HCT116 (cell line): ENCODE measurements at regions not wholly inside any gene's neighbourhood (a gene's known extent, or its start where the extent isn't known, plus 50 kb on each side); places are given as distances from the start of the nearest gene placed in this dataset.

Experiments used
- ATAC-seq: fragments of 200-7000 bp; cut with Tn5 transposase; 2 replicates; pipeline ENCODE4 v1.9.1; 2020; ENCODE audit warnings: mild to moderate bottlenecking, moderate library complexity
- BruUV-seq: library from RNA; stranded (reverse); fragments of 400-500 nt; replicated peaks from 2 replicates; lab custom pipeline; 2021; lab: Mats Ljungman, UMichigan
- CTCF ChIA-PET: fragments of 300-600 bp; sonication (Branson Sonifier 250); formaldehyde crosslinking; loops from one replicate; lab custom pipeline; 2021; ENCODE audit warnings: antibody characterized with exemption; lab: Charles Lee
- POLR2A ChIA-PET: fragments of 300-600, 350-600 bp; sonication (Branson Sonifier 250); formaldehyde crosslinking; loops from one replicate; lab custom pipeline; 2021; ENCODE audit warnings: antibody characterized with exemption; lab: Charles Lee
- RAD21 ChIA-PET, 2 experiments: fragments of 300-600 bp; sonication (Branson Sonifier 250); formaldehyde crosslinking; loops; one replicate each; lab custom pipeline; 2023; ENCODE audit warnings: low total read pairs in 2 of 2; ENCODE audit not compliant: uncharacterized antibody in 2 of 2, unreplicated experiment in 2 of 2, low non-redundant PET in 1 of 2; lab: Charles Lee
- DNase-seq: peaks from one replicate; pipeline ENCODE4 v3.0.0-alpha.2; 2010; ENCODE audit warnings: low read depth, low spot score
- H2AFZ ChIP-seq: fragments of 200-600 bp; shearing (Covaris generic), sonication (generic); 2 replicates; pipeline ENCODE4 v1.6.1; 2017; ENCODE audit warnings: low read depth, mixed run types, mixed read lengths, antibody characterized with exemption, low read length; ENCODE audit not compliant: poor library complexity, severe bottlenecking
- H3K27ac ChIP-seq: 2 replicates; pipeline ENCODE4 v1.5.1; 2012; ENCODE audit warnings: low read depth, low read length
- H3K27me3 ChIP-seq: fragments of 200-600 bp; sonication (generic); 2 replicates; pipeline ENCODE4 v1.6.1; 2016; ENCODE audit warnings: mixed run types, low read length, mixed read lengths; ENCODE audit not compliant: insufficient read depth
- H3K36me3 ChIP-seq, 2 experiments: fragments of 200-500 bp in 1 of 2; fragments of 200-600 bp in 1 of 2; sonication (Bioruptor generic) in 1 of 2; sonication (generic) in 1 of 2; 2 replicates each; pipeline versions ENCODE4 v1.5.1 to v1.6.1; 2014 to 2016; ENCODE audit warnings: low read length in 2 of 2, inconsistent platforms in 1 of 2, mixed read lengths in 1 of 2, mixed run types in 1 of 2; ENCODE audit not compliant: insufficient read depth in 2 of 2, control insufficient read depth in 1 of 2
- H3K4me1 ChIP-seq, 2 experiments: fragments of 200-600 bp in 1 of 2; sonication (generic) in 1 of 2; 2 replicates each; pipeline versions ENCODE4 v1.5.1 to v1.6.1; 2012 to 2017; ENCODE audit warnings: low read length in 2 of 2, inconsistent platforms in 1 of 2, mild to moderate bottlenecking in 1 of 2, mixed read lengths in 1 of 2, mixed run types in 1 of 2, moderate library complexity in 1 of 2; ENCODE audit not compliant: insufficient read depth in 2 of 2, control insufficient read depth in 1 of 2
- H3K4me2 ChIP-seq: fragments of 200-600 bp; sonication (generic); 2 replicates; pipeline ENCODE4 v1.6.1; 2017; ENCODE audit warnings: mixed run types, low read length, mixed read lengths
- H3K4me3 ChIP-seq, 2 experiments: fragments of 200-600 bp in 1 of 2; sonication (generic) in 1 of 2; replicated peaks in 1 of 2; 2 replicates each; pipeline ENCODE4 v1.5.1; 2011 to 2016; ENCODE audit warnings: low read length in 2 of 2, control low read depth in 1 of 2, low read depth in 1 of 2, mild to moderate bottlenecking in 1 of 2, mixed read lengths in 1 of 2, mixed run types in 1 of 2
- H3K79me2 ChIP-seq: fragments of 200-600 bp; sonication (generic); 2 replicates; pipeline ENCODE4 v1.6.1; 2017; ENCODE audit warnings: mild to moderate bottlenecking, mixed run types, low read length, moderate library complexity, mixed read lengths; ENCODE audit not compliant: insufficient read depth
- H3K9ac ChIP-seq: fragments of 200-600 bp; sonication (generic); 2 replicates; pipeline ENCODE4 v1.6.1; 2016; ENCODE audit warnings: low read length, mixed read lengths
- H3K9me2 ChIP-seq: fragments of 200-600 bp; sonication (generic), shearing (Covaris generic); 2 replicates; pipeline ENCODE4 v1.6.1; 2017; ENCODE audit warnings: mixed run types, mild to moderate bottlenecking, moderate library complexity; ENCODE audit not compliant: insufficient read depth
- H3K9me3 ChIP-seq, 2 experiments: fragments of 200-500 bp in 1 of 2; fragments of 200-600 bp in 1 of 2; sonication (Bioruptor generic) in 1 of 2; sonication (generic) in 1 of 2; 2 replicates each; pipeline ENCODE4 v1.6.1; 2014 to 2017; ENCODE audit warnings: low read length in 2 of 2, mixed read lengths in 2 of 2, inconsistent platforms in 1 of 2, low read depth in 1 of 2, mild to moderate bottlenecking in 1 of 2, mixed run types in 1 of 2, moderate library complexity in 1 of 2; ENCODE audit not compliant: control insufficient read depth in 1 of 2, insufficient read depth in 1 of 2
- H4K20me1 ChIP-seq: fragments of 200-600 bp; sonication (generic), shearing (Covaris generic); 2 replicates; pipeline ENCODE4 v1.6.1; 2017; ENCODE audit warnings: mixed run types, mild to moderate bottlenecking, moderate library complexity; ENCODE audit not compliant: insufficient read depth
- ATF3 ChIP-seq: IDR thresholded peaks from 2 replicates; pipeline ENCODE4 v1.6.1; 2012
- CBX3 ChIP-seq: IDR thresholded peaks from 2 replicates; pipeline ENCODE4 v1.6.1; 2012; ENCODE audit warnings: low read depth
- CEBPB ChIP-seq: IDR thresholded peaks from 2 replicates; pipeline ENCODE4 v1.6.1; 2012; ENCODE audit warnings: low read depth
- EZH2 ChIP-seq: fragments of 200-600 bp; sonication (generic); IDR thresholded peaks from 2 replicates; pipeline ENCODE4 v1.6.1; 2017; ENCODE audit warnings: antibody characterized with exemption, mixed run types
- EZH2phosphoT487 ChIP-seq: fragments of 200-600 bp; IDR thresholded peaks from 2 replicates; pipeline ENCODE4 v1.6.1; 2018; ENCODE audit warnings: antibody characterized with exemption, borderline replicate concordance
- FOSL1 ChIP-seq: IDR thresholded peaks from 2 replicates; pipeline ENCODE4 v1.6.1; 2012; ENCODE audit warnings: low read depth
- POLR2A ChIP-seq: IDR thresholded peaks from 2 replicates; pipeline ENCODE4 v1.7.0; 2011; ENCODE audit warnings: borderline replicate concordance; ENCODE audit not compliant: insufficient read depth, insufficient read length; ENCODE audit errors: extremely low read depth
- POLR2AphosphoS5 ChIP-seq: IDR thresholded peaks from 2 replicates; pipeline ENCODE4 v1.6.1; 2011; ENCODE audit warnings: mild to moderate bottlenecking, low read depth, low read length, moderate library complexity
- RAD21 ChIP-seq: IDR thresholded peaks from 2 replicates; pipeline ENCODE4 v1.6.1; 2012; ENCODE audit warnings: low read depth, mild to moderate bottlenecking
- REST ChIP-seq: IDR thresholded peaks from 2 replicates; pipeline ENCODE4 v1.6.1; 2012; ENCODE audit warnings: low read depth
- SP1 ChIP-seq: IDR thresholded peaks from 2 replicates; pipeline ENCODE4 v1.6.1; 2012; ENCODE audit warnings: low read depth
- SRF ChIP-seq: IDR thresholded peaks from 2 replicates; pipeline ENCODE4 v1.6.1; 2012; ENCODE audit warnings: low read depth
- TCF7L2 ChIP-seq: IDR thresholded peaks from 2 replicates; pipeline ENCODE4 v1.7.0; 2011; ENCODE audit warnings: borderline replicate concordance, inconsistent platforms; ENCODE audit not compliant: insufficient read depth, insufficient read length; ENCODE audit errors: extremely low read depth
- ZBTB33 ChIP-seq: IDR thresholded peaks from 2 replicates; pipeline ENCODE4 v1.6.1; 2011; ENCODE audit warnings: mild to moderate bottlenecking, low read length, moderate library complexity; ENCODE audit not compliant: insufficient replicate concordance; ENCODE audit errors: extremely low read depth
- ZFX ChIP-seq: fragments of 450-650 bp; IDR thresholded peaks from 2 replicates; pipeline ENCODE4 v1.6.1; 2017
- ZNF274 ChIP-seq: fragments of 200-500 bp; sonication (Bioruptor generic); IDR thresholded peaks from 2 replicates; pipeline ENCODE4 v1.6.1; 2014; ENCODE audit warnings: mild to moderate bottlenecking, low read depth, low read length, inconsistent platforms
- intact Hi-C: fragments of 100-400 bp; cut with micrococcal nuclease; formaldehyde crosslinking; loops from 2 replicates; pipeline ENCODE4 v1.10.0; 2022

GRCh38 chr5:42943931-42944631 lies 96.0 kb downstream of the ANXA2R start:
- no TSS peak for BruUV-seq
- no peak overlapping the region for H3K4me2 ChIP-seq

More at GRCh38 chr5:42943931-42944631, 96.0 kb downstream of the ANXA2R start:
- no peak overlapping the region for H3K27ac ChIP-seq
- TF ChIP-seq REST = no peak
- TF ChIP-seq TCF7L2 = no peak
- no peak for TF ChIP-seq POLR2A
- TF ChIP-seq ZNF274 = no peak
- TF ChIP-seq ZFX = no peak
- TF ChIP-seq SRF = no peak
- no peak for TF ChIP-seq ZBTB33
- no peak for TF ChIP-seq EZH2
- TF ChIP-seq CEBPB = no peak
- no peak for TF ChIP-seq FOSL1
- TF ChIP-seq EZH2phosphoT487 = no peak
- TF ChIP-seq ATF3 = no peak
- TF ChIP-seq POLR2AphosphoS5 = no peak
- no peak for TF ChIP-seq CBX3
- TF ChIP-seq SP1 = no peak
- TF ChIP-seq RAD21 = no peak
- TF ChIP-seq, all 23 proteins: peak for 0
- intact Hi-C loops = no loop called here
- ChIA-PET POLR2A (no interaction called here), CTCF (no interaction called here), RAD21 (no interaction called here)
- DNase-seq = no peak
- ATAC-seq = no peak
- H3K4me3 ChIP-seq = no peak overlapping the region
- no peaks in the 10 kb centered on the region for H3K36me3 ChIP-seq
- no peaks in the 10 kb centered on the region for H3K9me2 ChIP-seq
- no peaks in the 10 kb centered on the region for H4K20me1 ChIP-seq
- H2AFZ ChIP-seq = no peak overlapping the region
- no peaks in the 10 kb centered on the region for H3K79me2 ChIP-seq
- H3K27me3 ChIP-seq = no peaks in the 10 kb centered on the region
- H3K4me1 ChIP-seq = peaks cover 0 to 10% of the 10 kb centered on the region in 2 experiments; a peak in 3 of 4 replicates
- no peaks in the 10 kb centered on the region for H3K9me3 ChIP-seq
- H3K9ac ChIP-seq = no peak overlapping the region
